ENCODE measurements at regions not wholly inside any gene's neighbourhood (a gene's known extent, or its start where the extent isn't known, plus 50 kb on each side); places are given as distances from the start of the nearest gene placed in this dataset.

GRCh38 chr2:176702131-176702530, 432.9 kb downstream of the MTX2 start:
- TF ChIP-seq, protein P1, sequence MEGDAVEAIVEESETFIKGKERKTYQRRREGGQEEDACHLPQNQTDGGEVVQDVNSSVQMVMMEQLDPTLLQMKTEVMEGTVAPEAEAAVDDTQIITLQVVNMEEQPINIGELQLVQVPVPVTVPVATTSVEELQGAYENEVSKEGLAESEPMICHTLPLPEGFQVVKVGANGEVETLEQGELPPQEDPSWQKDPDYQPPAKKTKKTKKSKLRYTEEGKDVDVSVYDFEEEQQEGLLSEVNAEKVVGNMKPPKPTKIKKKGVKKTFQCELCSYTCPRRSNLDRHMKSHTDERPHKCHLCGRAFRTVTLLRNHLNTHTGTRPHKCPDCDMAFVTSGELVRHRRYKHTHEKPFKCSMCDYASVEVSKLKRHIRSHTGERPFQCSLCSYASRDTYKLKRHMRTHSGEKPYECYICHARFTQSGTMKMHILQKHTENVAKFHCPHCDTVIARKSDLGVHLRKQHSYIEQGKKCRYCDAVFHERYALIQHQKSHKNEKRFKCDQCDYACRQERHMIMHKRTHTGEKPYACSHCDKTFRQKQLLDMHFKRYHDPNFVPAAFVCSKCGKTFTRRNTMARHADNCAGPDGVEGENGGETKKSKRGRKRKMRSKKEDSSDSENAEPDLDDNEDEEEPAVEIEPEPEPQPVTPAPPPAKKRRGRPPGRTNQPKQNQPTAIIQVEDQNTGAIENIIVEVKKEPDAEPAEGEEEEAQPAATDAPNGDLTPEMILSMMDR (IDR thresholded peaks at IDR 0.05; ENCODE audit: low read depth, low read length, missing input control) = no peak
- TF ChIP-seq, protein P2, sequence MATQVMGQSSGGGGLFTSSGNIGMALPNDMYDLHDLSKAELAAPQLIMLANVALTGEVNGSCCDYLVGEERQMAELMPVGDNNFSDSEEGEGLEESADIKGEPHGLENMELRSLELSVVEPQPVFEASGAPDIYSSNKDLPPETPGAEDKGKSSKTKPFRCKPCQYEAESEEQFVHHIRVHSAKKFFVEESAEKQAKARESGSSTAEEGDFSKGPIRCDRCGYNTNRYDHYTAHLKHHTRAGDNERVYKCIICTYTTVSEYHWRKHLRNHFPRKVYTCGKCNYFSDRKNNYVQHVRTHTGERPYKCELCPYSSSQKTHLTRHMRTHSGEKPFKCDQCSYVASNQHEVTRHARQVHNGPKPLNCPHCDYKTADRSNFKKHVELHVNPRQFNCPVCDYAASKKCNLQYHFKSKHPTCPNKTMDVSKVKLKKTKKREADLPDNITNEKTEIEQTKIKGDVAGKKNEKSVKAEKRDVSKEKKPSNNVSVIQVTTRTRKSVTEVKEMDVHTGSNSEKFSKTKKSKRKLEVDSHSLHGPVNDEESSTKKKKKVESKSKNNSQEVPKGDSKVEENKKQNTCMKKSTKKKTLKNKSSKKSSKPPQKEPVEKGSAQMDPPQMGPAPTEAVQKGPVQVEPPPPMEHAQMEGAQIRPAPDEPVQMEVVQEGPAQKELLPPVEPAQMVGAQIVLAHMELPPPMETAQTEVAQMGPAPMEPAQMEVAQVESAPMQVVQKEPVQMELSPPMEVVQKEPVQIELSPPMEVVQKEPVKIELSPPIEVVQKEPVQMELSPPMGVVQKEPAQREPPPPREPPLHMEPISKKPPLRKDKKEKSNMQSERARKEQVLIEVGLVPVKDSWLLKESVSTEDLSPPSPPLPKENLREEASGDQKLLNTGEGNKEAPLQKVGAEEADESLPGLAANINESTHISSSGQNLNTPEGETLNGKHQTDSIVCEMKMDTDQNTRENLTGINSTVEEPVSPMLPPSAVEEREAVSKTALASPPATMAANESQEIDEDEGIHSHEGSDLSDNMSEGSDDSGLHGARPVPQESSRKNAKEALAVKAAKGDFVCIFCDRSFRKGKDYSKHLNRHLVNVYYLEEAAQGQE (IDR thresholded peaks at IDR 0.05) = no peak
- TF ChIP-seq FOXA1 (IDR thresholded peaks at IDR 0.05) (no peak), JUND (IDR thresholded peaks at IDR 0.05) (no peak), SP1 (IDR thresholded peaks at IDR 0.05) (no peak), ATF3 (IDR thresholded peaks at IDR 0.05) (no peak), TAF1 (conservative IDR thresholded peaks at IDR 0.05) (no peak), EGR1 (IDR thresholded peaks at IDR 0.05; ENCODE audit: low read depth in 2 of 2) (no peak), RAD21 (IDR thresholded peaks at IDR 0.05) (no peak), YY1 (IDR thresholded peaks at IDR 0.05) (no peak)
- TF ChIP-seq, protein P3, sequence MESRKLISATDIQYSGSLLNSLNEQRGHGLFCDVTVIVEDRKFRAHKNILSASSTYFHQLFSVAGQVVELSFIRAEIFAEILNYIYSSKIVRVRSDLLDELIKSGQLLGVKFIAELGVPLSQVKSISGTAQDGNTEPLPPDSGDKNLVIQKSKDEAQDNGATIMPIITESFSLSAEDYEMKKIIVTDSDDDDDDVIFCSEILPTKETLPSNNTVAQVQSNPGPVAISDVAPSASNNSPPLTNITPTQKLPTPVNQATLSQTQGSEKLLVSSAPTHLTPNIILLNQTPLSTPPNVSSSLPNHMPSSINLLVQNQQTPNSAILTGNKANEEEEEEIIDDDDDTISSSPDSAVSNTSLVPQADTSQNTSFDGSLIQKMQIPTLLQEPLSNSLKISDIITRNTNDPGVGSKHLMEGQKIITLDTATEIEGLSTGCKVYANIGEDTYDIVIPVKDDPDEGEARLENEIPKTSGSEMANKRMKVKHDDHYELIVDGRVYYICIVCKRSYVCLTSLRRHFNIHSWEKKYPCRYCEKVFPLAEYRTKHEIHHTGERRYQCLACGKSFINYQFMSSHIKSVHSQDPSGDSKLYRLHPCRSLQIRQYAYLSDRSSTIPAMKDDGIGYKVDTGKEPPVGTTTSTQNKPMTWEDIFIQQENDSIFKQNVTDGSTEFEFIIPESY (IDR thresholded peaks at IDR 0.05) = no peak
- TF ChIP-seq, protein P4, sequence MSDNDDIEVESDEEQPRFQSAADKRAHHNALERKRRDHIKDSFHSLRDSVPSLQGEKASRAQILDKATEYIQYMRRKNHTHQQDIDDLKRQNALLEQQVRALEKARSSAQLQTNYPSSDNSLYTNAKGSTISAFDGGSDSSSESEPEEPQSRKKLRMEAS (IDR thresholded peaks at IDR 0.05) = no peak
